Caco-2 (cell line): ENCODE measurements at regions not wholly inside any gene's neighbourhood (a gene's known extent, or its start where the extent isn't known, plus 50 kb on each side); places are given as distances from the start of the nearest gene placed in this dataset.
"Not testable (repeated sequence)": the region's sequence is repeated elsewhere in the genome, so short reads cannot be mapped to it uniquely, and the experiment has no call there.

Experiments used
- BruUV-seq: library from RNA; stranded (reverse); fragments of 400-500 nt; replicated peaks from 2 replicates; lab custom pipeline; 2021; lab: Mats Ljungman, UMichigan
- CTCF ChIA-PET: fragments of 300-600 bp; sonication (Branson Sonifier 250); formaldehyde crosslinking; loops from one replicate; lab custom pipeline; 2022; ENCODE audit warnings: antibody characterized with exemption; lab: Charles Lee
- POLR2A ChIA-PET: fragments of 300-600 bp; sonication (Branson Sonifier 250); formaldehyde crosslinking; loops from one replicate; lab custom pipeline; 2022; ENCODE audit warnings: antibody characterized with exemption; lab: Charles Lee
- DNase-seq, 2 experiments: peaks; one replicate each; pipeline versions ENCODE4 v3.0.0 to v3.0.0-alpha.2; 2020 to 2022
- H3K27me3 ChIP-seq: replicated peaks from 2 replicates; pipeline ENCODE4 v1.6.0; 2011; ENCODE audit warnings: low read length; ENCODE audit not compliant: control insufficient read depth, insufficient read depth
- H3K36me3 ChIP-seq: 2 replicates; pipeline ENCODE4 v1.5.1; 2011; ENCODE audit warnings: low read length; ENCODE audit not compliant: control insufficient read depth, insufficient read depth
- H3K4me1 ChIP-seq: fragments of 250-450 bp; sonication (Bioruptor Pico); 2 replicates; pipeline ENCODE4 v1.5.1; 2020; ENCODE audit warnings: mild to moderate bottlenecking
- H3K4me3 ChIP-seq: 2 replicates; pipeline ENCODE4 v1.5.1; 2011; ENCODE audit warnings: low read depth, mild to moderate bottlenecking, control low read depth, low read length
- H3K9me3 ChIP-seq: fragments of 250-450 bp; sonication (Bioruptor Pico); 2 replicates; pipeline ENCODE4 v1.5.1; 2020; ENCODE audit warnings: mild to moderate bottlenecking, moderate library complexity
- H3K27ac Mint-ChIP-seq: one replicate; pipeline ENCODE4 v1.8.0; 2022; ENCODE audit warnings: mixed read lengths; ENCODE audit not compliant: unreplicated experiment
- H3K27me3 Mint-ChIP-seq: one replicate; pipeline ENCODE4 v1.8.0; 2022; ENCODE audit warnings: mixed read lengths; ENCODE audit not compliant: insufficient read depth, unreplicated experiment
- H3K36me3 Mint-ChIP-seq: one replicate; pipeline ENCODE4 v1.8.0; 2022; ENCODE audit warnings: mild to moderate bottlenecking, mixed read lengths; ENCODE audit not compliant: insufficient read depth, unreplicated experiment
- H3K4me1 Mint-ChIP-seq: one replicate; pipeline ENCODE4 v1.8.0; 2022; ENCODE audit warnings: low read depth, mixed read lengths; ENCODE audit not compliant: unreplicated experiment
- H3K4me3 Mint-ChIP-seq: one replicate; pipeline ENCODE4 v1.8.0; 2022; ENCODE audit warnings: mild to moderate bottlenecking, moderate library complexity, mixed read lengths; ENCODE audit not compliant: unreplicated experiment
- H3K9me3 Mint-ChIP-seq: one replicate; pipeline ENCODE4 v1.8.0; 2022; ENCODE audit warnings: mixed read lengths; ENCODE audit not compliant: unreplicated experiment
- CTCF ChIP-seq, 2 experiments: fragments of 200-600 bp in 1 of 2; IDR thresholded peaks; 1 replicate in 1 of 2; 2 replicates in 1 of 2; pipeline versions ENCODE4 v1.5.1 to v1.8.0; 2011 to 2022; ENCODE audit warnings: antibody characterized with exemption in 1 of 2, control low read depth in 1 of 2, inconsistent platforms in 1 of 2, low read depth in 1 of 2, low read length in 1 of 2, mild to moderate bottlenecking in 1 of 2, moderate library complexity in 1 of 2; ENCODE audit not compliant: insufficient read depth in 1 of 2, severe bottlenecking in 1 of 2, unreplicated experiment in 1 of 2
- intact Hi-C: fragments of 100-400 bp; cut with micrococcal nuclease; formaldehyde crosslinking; loops from one replicate; pipeline ENCODE4 v1.10.0; 2022; ENCODE audit not compliant: unreplicated experiment

- H3K9me3 Mint-ChIP-seq, H3K4me3 Mint-ChIP-seq, H3K36me3 Mint-ChIP-seq, H3K9me3 ChIP-seq, H3K4me1 ChIP-seq, H3K27me3 Mint-ChIP-seq, BruUV-seq, H3K4me3 ChIP-seq, POLR2A ChIA-PET, H3K27ac Mint-ChIP-seq, intact Hi-C loops, H3K27me3 ChIP-seq, CTCF ChIA-PET, H3K36me3 ChIP-seq, DNase-seq, H3K4me1 Mint-ChIP-seq: not testable (repeated sequence)
Observed at GRCh38 chr5:176122361-176122760, 115.9 kb upstream of the SIMC1 start.

DNA sequence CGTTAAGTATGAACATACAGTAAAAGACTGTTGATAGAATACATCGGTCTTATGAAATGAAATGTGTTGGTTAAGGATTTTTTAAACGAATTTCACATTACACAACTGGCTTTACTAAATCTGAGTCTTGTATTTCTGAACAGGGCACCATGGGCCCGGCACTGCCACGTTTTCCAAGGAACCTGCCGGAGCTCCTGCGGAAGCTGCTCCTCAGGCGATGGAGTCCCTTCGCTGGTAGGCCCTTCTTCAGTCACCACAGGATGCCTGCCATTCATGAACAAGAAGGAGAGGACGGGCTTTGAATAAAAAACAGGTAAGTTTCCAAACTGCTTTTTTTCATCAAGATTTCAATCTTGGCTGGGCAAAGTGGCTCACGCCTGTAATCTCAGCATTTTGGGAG, 114.1 kb upstream of the SIMC1 start:
- H3K27me3 ChIP-seq, POLR2A ChIA-PET, H3K36me3 Mint-ChIP-seq, H3K4me1 ChIP-seq, H3K4me1 Mint-ChIP-seq, H3K4me3 ChIP-seq, intact Hi-C loops, BruUV-seq, H3K4me3 Mint-ChIP-seq, H3K27me3 Mint-ChIP-seq, H3K9me3 ChIP-seq, DNase-seq, H3K36me3 ChIP-seq, CTCF ChIA-PET, H3K9me3 Mint-ChIP-seq, H3K27ac Mint-ChIP-seq: not testable (repeated sequence)

GRCh38 chr5:176131771-176132170, 106.5 kb upstream of the SIMC1 start:
- no peak for TF ChIP-seq CTCF (IDR thresholded peaks at IDR 0.05; ENCODE audit: insufficient read depth in 1 of 2, low read depth in 1 of 2, low read length in 1 of 2, severe bottlenecking in 1 of 2, unreplicated experiment in 1 of 2)
- no peaks in the 10 kb centered on the region for H3K27me3 ChIP-seq
- BruUV-seq, result no TSS peak
- H3K4me3 ChIP-seq, result no peak overlapping the region
- H3K9me3 ChIP-seq, result no peaks in the 10 kb centered on the region
- intact Hi-C loops, result no loop called here
- CTCF ChIA-PET, result no interaction called here
- H3K4me3 Mint-ChIP-seq, result no peak overlapping the region
- no peaks in the 10 kb centered on the region for H3K4me1 ChIP-seq
- H3K4me1 Mint-ChIP-seq, result no peaks in the 10 kb centered on the region
- POLR2A ChIA-PET, result no interaction called here
- H3K36me3 Mint-ChIP-seq, result no peaks in the 10 kb centered on the region
- no peak overlapping the region for H3K27ac Mint-ChIP-seq
- peaks cover 4% of the 10 kb centered on the region for H3K27me3 Mint-ChIP-seq
- H3K36me3 ChIP-seq, result no peaks in the 10 kb centered on the region
- no peak for DNase-seq
- no peaks in the 10 kb centered on the region for H3K9me3 Mint-ChIP-seq

GRCh38 chr5:176132471-176133288, 105.5 kb upstream of the SIMC1 start:
- no TSS peak for BruUV-seq
- Mint-ChIP-seq H3K4me1 (no peaks in the 10 kb centered on the region), H3K4me3 (no peak overlapping the region), H3K27ac (no peak overlapping the region), H3K9me3 (no peaks in the 10 kb centered on the region), H3K27me3 (peaks cover 4% of the 10 kb centered on the region), H3K36me3 (no peaks in the 10 kb centered on the region)
- no peaks in the 10 kb centered on the region for H3K27me3 ChIP-seq
- H3K4me3 ChIP-seq, result no peak overlapping the region
- ChIA-PET CTCF (no interaction called here), POLR2A (no interaction called here)
- no peak for DNase-seq
- no peak for TF ChIP-seq CTCF (IDR thresholded peaks at IDR 0.05; ENCODE audit: insufficient read depth in 1 of 2, low read depth in 1 of 2, low read length in 1 of 2, severe bottlenecking in 1 of 2, unreplicated experiment in 1 of 2)
- H3K36me3 ChIP-seq, result no peaks in the 10 kb centered on the region
- no peaks in the 10 kb centered on the region for H3K4me1 ChIP-seq
- intact Hi-C loops, result no loop called here
- no peaks in the 10 kb centered on the region for H3K9me3 ChIP-seq
